Prostate gland (tissue), 2 donors: ENCODE measurements at regions not wholly inside any gene's neighbourhood (a gene's known extent, or its start where the extent isn't known, plus 50 kb on each side); places are given as distances from the start of the nearest gene placed in this dataset.

Experiments
- POLR2AphosphoS5 ChIP-seq: sonication (generic); formaldehyde crosslinking; IDR thresholded peaks from one replicate; pipeline ENCODE4 v1.6.1; 2017; ENCODE audit warnings: antibody characterized with exemption
- TF ChIP-seq, protein P1 (sequence below), 4 experiments: fragments of 200-600 bp in 2 of 4; fragments of 450-650 bp in 2 of 4; sonication (generic) in 2 of 4; IDR thresholded peaks; 1 replicate in 3 of 4; 2 replicates in 1 of 4; pipeline ENCODE4 v1.5.1; 2016 to 2019; ENCODE audit warnings: antibody characterized with exemption in 4 of 4, mild to moderate bottlenecking in 2 of 4, moderate library complexity in 2 of 4

DNA sequence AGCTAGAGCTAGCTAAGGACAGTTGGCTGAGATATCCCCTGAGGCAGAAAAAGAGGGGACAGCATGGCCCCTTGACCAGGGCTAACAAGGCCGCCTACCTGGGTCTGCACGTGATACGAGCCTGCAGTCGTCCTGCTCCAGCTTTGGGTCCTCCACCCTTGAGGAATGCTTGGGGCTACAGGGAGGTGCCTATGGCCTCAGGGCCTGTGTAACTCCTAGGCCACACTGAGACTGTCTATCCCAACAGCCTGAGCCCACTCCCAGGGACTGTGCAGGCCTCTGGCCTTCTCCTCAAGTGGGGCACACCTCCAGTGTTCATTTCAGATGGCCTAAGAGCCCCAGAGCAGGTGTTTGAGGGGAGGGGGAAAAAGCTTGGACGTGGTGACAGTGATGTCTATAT lies 136.7 kb upstream of the SATB2 start:
- no peak for TF ChIP-seq POLR2AphosphoS5
- TF ChIP-seq, protein P1, sequence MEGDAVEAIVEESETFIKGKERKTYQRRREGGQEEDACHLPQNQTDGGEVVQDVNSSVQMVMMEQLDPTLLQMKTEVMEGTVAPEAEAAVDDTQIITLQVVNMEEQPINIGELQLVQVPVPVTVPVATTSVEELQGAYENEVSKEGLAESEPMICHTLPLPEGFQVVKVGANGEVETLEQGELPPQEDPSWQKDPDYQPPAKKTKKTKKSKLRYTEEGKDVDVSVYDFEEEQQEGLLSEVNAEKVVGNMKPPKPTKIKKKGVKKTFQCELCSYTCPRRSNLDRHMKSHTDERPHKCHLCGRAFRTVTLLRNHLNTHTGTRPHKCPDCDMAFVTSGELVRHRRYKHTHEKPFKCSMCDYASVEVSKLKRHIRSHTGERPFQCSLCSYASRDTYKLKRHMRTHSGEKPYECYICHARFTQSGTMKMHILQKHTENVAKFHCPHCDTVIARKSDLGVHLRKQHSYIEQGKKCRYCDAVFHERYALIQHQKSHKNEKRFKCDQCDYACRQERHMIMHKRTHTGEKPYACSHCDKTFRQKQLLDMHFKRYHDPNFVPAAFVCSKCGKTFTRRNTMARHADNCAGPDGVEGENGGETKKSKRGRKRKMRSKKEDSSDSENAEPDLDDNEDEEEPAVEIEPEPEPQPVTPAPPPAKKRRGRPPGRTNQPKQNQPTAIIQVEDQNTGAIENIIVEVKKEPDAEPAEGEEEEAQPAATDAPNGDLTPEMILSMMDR (IDR thresholded peaks at IDR 0.05): no peak
